Gastrocnemius medialis (tissue), 4 donors: ENCODE measurements at regions not wholly inside any gene's neighbourhood (a gene's known extent, or its start where the extent isn't known, plus 50 kb on each side); places are given as distances from the start of the nearest gene placed in this dataset.

ENCODE experiments used
- ATAC-seq, 2 donors: fragments of 150-250 bp; one replicate each; pipeline ENCODE4 v1.9.1; 2016
- DNase-seq, 2 donors: peaks; one replicate each; pipeline ENCODE4 v3.0.0-alpha.2; 2019
- H3K27ac ChIP-seq, 4 donors: fragments of 200-600 bp; sonication (generic); 1 replicate in 1 of 4; 2 replicates in 3 of 4; pipeline ENCODE4 v1.5.1; 2016 to 2018; ENCODE audit warnings: mild to moderate bottlenecking in 2 of 4, moderate library complexity in 1 of 4
- H3K27me3 ChIP-seq, 3 donors: fragments of 200-600 bp; sonication (generic) in 2 of 3; 1 replicate in 1 of 3; 2 replicates in 2 of 3; pipeline versions ENCODE4 v1.5.1 to v1.6.0; 2016 to 2019; ENCODE audit warnings: mild to moderate bottlenecking in 1 of 3, moderate library complexity in 1 of 3
- H3K36me3 ChIP-seq, 2 donors: fragments of 200-600 bp; sonication (generic) in 1 of 2; one replicate each; pipeline ENCODE4 v1.5.1; 2017 to 2018
- H3K4me1 ChIP-seq, 2 donors: fragments of 200-600 bp; sonication (generic) in 1 of 2; one replicate each; pipeline ENCODE4 v1.5.1; 2016 to 2017; ENCODE audit warnings: mild to moderate bottlenecking in 2 of 2
- H3K4me3 ChIP-seq, 4 donors: fragments of 200-600 bp; sonication (generic) in 3 of 4; 1 replicate in 1 of 4; 2 replicates in 3 of 4; pipeline ENCODE4 v1.5.1; 2016 to 2019; ENCODE audit warnings: mild to moderate bottlenecking in 2 of 4
- H3K9me3 ChIP-seq, 3 donors: fragments of 200-600 bp; sonication (generic) in 2 of 3; 1 replicate in 1 of 3; 2 replicates in 2 of 3; pipeline ENCODE4 v1.5.1; 2016 to 2019
- CTCF ChIP-seq, 5 experiments: fragments of 450-650 bp in 3 of 5; fragments of 200-600 bp in 2 of 5; sonication (generic) in 2 of 5; IDR thresholded peaks in 4 of 5; conservative IDR thresholded peaks in 1 of 5; 1 replicate in 4 of 5; 2 replicates in 1 of 5; pipeline ENCODE4 v1.5.1; 2016 to 2019; ENCODE audit warnings: antibody characterized with exemption in 5 of 5, mild to moderate bottlenecking in 3 of 5, moderate library complexity in 3 of 5
- POLR2A ChIP-seq, 2 donors: fragments of 450-650 bp; IDR thresholded peaks; one replicate each; pipeline ENCODE4 v1.6.1; 2017; ENCODE audit warnings: antibody characterized with exemption in 2 of 2, mild to moderate bottlenecking in 2 of 2, moderate library complexity in 2 of 2
- in situ Hi-C, 4 donors: fragments of 200-750 bp; cut with MboI; loops; one replicate each; pipeline versions ENCODE4 v1.15.0 to v1.8.0; 2017; ENCODE audit warnings: low sequenced_read_pairs in 4 of 4
- intact Hi-C: fragments of 100-400 bp; cut with DNase I; formaldehyde crosslinking; loops from one replicate; pipeline ENCODE4 v1.15.1; 2023; ENCODE audit warnings: low total_unique reads

GRCh38 chr6:146876271-146877151 is 277.7 kb downstream of the ADGB start:
- in situ Hi-C loops, result no loop called here
- H3K36me3 ChIP-seq, result no peaks in the 10 kb centered on the region
- DNase-seq (no peak), ATAC-seq (no peak)
- H3K9me3 ChIP-seq, result no peaks in the 10 kb centered on the region
- no peak overlapping the region for H3K4me3 ChIP-seq
- intact Hi-C loops, result no loop called here
- TF ChIP-seq CTCF (IDR thresholded peaks at IDR 0.05 in 4 of 5, conservative IDR thresholded peaks at IDR 0.05 in 1 of 5) (no peak), POLR2A (IDR thresholded peaks at IDR 0.05) (no peak)
- H3K27me3 ChIP-seq, result no peaks in the 10 kb centered on the region
- no peak overlapping the region for H3K27ac ChIP-seq
- peaks cover 0 to 3% of the 10 kb centered on the region in 2 donors for H3K4me1 ChIP-seq

- TF ChIP-seq POLR2A (IDR thresholded peaks at IDR 0.05), result no peak
- no peak for TF ChIP-seq CTCF (IDR thresholded peaks at IDR 0.05 in 4 of 5, conservative IDR thresholded peaks at IDR 0.05 in 1 of 5)
- DNase-seq (no peak), ATAC-seq (no peak)
- H3K9me3 ChIP-seq, result no peaks in the 10 kb centered on the region
- no peak overlapping the region for H3K4me3 ChIP-seq
- no peaks in the 10 kb centered on the region for H3K27me3 ChIP-seq
- H3K36me3 ChIP-seq, result no peaks in the 10 kb centered on the region
- in situ Hi-C loops, result no loop called here
- intact Hi-C loops, result no loop called here
- H3K27ac ChIP-seq, result no peak overlapping the region
- peaks cover 0 to 3% of the 10 kb centered on the region in 2 donors for H3K4me1 ChIP-seq
Observed at GRCh38 chr6:146878168-146878951, 279.6 kb downstream of the ADGB start.

- H3K27me3 ChIP-seq, result no peaks in the 10 kb centered on the region
- no peak overlapping the region for H3K27ac ChIP-seq
- intact Hi-C loops, result no loop called here
- no peaks in the 10 kb centered on the region for H3K36me3 ChIP-seq
- H3K9me3 ChIP-seq, result no peaks in the 10 kb centered on the region
- peaks cover 0 to 3% of the 10 kb centered on the region in 2 donors for H3K4me1 ChIP-seq
- DNase-seq, result no peak
- in situ Hi-C loops, result no loop called here
- ATAC-seq, result no peak
- TF ChIP-seq CTCF (IDR thresholded peaks at IDR 0.05 in 4 of 5, conservative IDR thresholded peaks at IDR 0.05 in 1 of 5), result no peak
- TF ChIP-seq POLR2A (IDR thresholded peaks at IDR 0.05), result no peak
- no peak overlapping the region for H3K4me3 ChIP-seq
Observed at GRCh38 chr6:146878952-146879340, 280.2 kb downstream of the ADGB start.

GRCh38 chr6:146879406-146880117 is 280.8 kb downstream of the ADGB start:
- ATAC-seq, result no peak
- Histone ChIP-seq H3K27me3 (no peaks in the 10 kb centered on the region), H3K27ac (no peak overlapping the region), H3K36me3 (no peaks in the 10 kb centered on the region), H3K4me1 (peaks cover 0 to 3% of the 10 kb centered on the region in 2 donors), H3K9me3 (no peaks in the 10 kb centered on the region), H3K4me3 (no peak overlapping the region)
- intact Hi-C loops (no loop called here), in situ Hi-C loops (no loop called here)
- TF ChIP-seq CTCF (IDR thresholded peaks at IDR 0.05 in 4 of 5, conservative IDR thresholded peaks at IDR 0.05 in 1 of 5), result no peak
- no peak for TF ChIP-seq POLR2A (IDR thresholded peaks at IDR 0.05)
- no peak for DNase-seq
